ENCODE measurements at regions not wholly inside any gene's neighbourhood (a gene's known extent, or its start where the extent isn't known, plus 50 kb on each side); places are given as distances from the start of the nearest gene placed in this dataset.

DNA sequence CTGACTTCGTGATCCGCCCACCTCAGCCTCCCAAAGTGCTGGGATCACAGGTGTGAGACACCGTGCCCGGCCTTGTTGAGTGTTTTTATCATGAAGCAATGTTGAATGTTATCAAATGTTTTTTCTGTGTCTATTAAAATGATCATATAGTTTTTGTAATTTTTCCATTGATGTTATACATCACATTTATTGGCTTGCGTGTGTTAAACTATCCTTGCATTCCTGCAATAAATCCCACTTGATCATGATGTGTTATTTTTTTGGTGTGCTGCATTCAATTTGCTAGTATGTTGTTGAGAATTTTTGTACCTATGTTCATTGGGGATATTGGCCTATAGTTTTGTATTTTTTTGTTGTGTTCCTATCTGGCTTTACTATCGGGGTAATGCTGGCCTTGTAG is 113.1 kb upstream of the PARD3B start (continued):
- TF ChIP-seq, protein P1, sequence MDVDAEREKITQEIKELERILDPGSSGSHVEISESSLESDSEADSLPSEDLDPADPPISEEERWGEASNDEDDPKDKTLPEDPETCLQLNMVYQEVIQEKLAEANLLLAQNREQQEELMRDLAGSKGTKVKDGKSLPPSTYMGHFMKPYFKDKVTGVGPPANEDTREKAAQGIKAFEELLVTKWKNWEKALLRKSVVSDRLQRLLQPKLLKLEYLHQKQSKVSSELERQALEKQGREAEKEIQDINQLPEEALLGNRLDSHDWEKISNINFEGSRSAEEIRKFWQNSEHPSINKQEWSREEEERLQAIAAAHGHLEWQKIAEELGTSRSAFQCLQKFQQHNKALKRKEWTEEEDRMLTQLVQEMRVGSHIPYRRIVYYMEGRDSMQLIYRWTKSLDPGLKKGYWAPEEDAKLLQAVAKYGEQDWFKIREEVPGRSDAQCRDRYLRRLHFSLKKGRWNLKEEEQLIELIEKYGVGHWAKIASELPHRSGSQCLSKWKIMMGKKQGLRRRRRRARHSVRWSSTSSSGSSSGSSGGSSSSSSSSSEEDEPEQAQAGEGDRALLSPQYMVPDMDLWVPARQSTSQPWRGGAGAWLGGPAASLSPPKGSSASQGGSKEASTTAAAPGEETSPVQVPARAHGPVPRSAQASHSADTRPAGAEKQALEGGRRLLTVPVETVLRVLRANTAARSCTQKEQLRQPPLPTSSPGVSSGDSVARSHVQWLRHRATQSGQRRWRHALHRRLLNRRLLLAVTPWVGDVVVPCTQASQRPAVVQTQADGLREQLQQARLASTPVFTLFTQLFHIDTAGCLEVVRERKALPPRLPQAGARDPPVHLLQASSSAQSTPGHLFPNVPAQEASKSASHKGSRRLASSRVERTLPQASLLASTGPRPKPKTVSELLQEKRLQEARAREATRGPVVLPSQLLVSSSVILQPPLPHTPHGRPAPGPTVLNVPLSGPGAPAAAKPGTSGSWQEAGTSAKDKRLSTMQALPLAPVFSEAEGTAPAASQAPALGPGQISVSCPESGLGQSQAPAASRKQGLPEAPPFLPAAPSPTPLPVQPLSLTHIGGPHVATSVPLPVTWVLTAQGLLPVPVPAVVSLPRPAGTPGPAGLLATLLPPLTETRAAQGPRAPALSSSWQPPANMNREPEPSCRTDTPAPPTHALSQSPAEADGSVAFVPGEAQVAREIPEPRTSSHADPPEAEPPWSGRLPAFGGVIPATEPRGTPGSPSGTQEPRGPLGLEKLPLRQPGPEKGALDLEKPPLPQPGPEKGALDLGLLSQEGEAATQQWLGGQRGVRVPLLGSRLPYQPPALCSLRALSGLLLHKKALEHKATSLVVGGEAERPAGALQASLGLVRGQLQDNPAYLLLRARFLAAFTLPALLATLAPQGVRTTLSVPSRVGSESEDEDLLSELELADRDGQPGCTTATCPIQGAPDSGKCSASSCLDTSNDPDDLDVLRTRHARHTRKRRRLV (CRISPR knock-in tag; IDR thresholded peaks at IDR 0.05), result no peak

DNA sequence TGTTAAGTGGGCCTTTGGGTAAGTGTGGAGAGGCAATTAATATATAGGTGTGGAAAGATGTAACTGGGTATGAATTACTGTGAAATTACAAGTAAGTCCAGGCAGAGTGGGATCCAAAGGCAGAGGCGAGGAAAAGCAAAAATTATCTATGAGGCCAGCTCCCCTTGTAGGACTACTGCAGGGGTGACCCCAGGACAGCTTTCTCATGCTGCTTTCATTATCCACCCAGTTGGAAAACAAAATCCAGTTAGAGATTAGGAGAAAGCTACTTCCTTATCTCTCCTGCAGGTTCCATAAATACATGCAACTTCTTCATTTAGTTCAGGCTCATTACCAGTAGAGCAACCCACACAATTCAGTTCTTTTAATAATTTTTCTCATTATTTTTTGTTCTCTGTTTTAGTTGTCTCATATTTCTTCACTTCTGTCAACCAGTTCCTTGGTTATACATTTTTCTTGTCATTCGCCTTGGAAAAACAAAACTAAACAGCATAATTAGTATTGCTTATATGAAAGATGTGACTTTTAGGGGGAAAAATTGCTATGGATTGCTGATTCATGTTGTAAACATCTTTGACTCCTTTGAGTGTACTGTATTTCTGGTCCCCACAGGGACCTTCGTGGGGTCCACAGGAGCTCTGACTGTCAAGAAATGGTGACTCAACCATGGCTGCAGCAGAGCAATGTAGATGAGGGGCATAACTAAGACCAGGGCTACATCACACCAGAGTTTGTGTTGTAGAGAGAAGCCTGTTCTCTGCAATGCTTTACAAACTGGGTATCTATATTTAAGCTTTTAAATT is 110.4 kb upstream of the PARD3B start:
- no peak overlapping the region for H3K27ac ChIP-seq (ENCODE audit: extremely low read length, insufficient read depth, low read length)
- no peak overlapping the region for H3K4me3 ChIP-seq (replicated peaks in 1 of 3; ENCODE audit: insufficient read depth in 1 of 3, low read depth in 2 of 3, low read length in 3 of 3)
- 46% methylated on average over 3 of the region's 3 CpGs for WGBS (ENCODE audit: low lambda C conversion rate)
- no peak overlapping the region for H2AFZ ChIP-seq (ENCODE audit: low read length)
- BruUV-seq (replicated peaks), result no TSS peak
- in situ Hi-C loops (cut with HindIII; ENCODE audit: extremely low pct_ligation_motif_present, low pct_unique_long_range_greater_than_20kb) (no loop called here), intact Hi-C loops (cut with micrococcal nuclease; ENCODE audit: unreplicated experiment) (no loop called here)
- no peak for ATAC-seq
- H3K36me3 ChIP-seq (replicated peaks in 1 of 2; ENCODE audit: control insufficient read depth in 1 of 2, insufficient read depth in 2 of 2, low read length in 2 of 2), result no peaks in the 10 kb centered on the region
- ChIA-PET CTCF (ENCODE audit: low intra/inter-chr PET ratio, low total read pairs) (no interaction called here), POLR2A (no interaction called here)
- no peaks in the 10 kb centered on the region for H3K79me2 ChIP-seq (ENCODE audit: insufficient read depth, low read length)
- H3K9ac ChIP-seq (ENCODE audit: insufficient read depth, low read depth, low read length), result no peak overlapping the region
- H4K20me1 ChIP-seq (ENCODE audit: insufficient read depth, low read length), result no peaks in the 10 kb centered on the region
- peaks cover 76% of the 10 kb centered on the region for H3K9me3 ChIP-seq (ENCODE audit: low read length)
- no peak for DNase-seq (ENCODE audit: low spot score)
- H3K27me3 ChIP-seq (ENCODE audit: control insufficient read depth in 1 of 2, insufficient read depth in 2 of 2, low read length in 2 of 2), result no peaks in the 10 kb centered on the region
- H3K4me2 ChIP-seq (ENCODE audit: low read depth, low read length), result no peak overlapping the region
- H3K4me1 ChIP-seq (ENCODE audit: insufficient read depth, low read length), result peaks cover 35% of the 10 kb centered on the region
- no peak for FAIRE-seq
- TF ChIP-seq, protein P2, sequence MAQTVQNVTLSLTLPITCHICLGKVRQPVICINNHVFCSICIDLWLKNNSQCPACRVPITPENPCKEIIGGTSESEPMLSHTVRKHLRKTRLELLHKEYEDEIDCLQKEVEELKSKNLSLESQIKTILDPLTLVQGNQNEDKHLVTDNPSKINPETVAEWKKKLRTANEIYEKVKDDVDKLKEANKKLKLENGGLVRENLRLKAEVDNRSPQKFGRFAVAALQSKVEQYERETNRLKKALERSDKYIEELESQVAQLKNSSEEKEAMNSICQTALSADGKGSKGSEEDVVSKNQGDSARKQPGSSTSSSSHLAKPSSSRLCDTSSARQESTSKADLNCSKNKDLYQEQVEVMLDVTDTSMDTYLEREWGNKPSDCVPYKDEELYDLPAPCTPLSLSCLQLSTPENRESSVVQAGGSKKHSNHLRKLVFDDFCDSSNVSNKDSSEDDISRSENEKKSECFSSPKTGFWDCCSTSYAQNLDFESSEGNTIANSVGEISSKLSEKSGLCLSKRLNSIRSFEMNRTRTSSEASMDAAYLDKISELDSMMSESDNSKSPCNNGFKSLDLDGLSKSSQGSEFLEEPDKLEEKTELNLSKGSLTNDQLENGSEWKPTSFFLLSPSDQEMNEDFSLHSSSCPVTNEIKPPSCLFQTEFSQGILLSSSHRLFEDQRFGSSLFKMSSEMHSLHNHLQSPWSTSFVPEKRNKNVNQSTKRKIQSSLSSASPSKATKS (CRISPR knock-in tag; IDR thresholded peaks at IDR 0.05), result no peak
- TF ChIP-seq GABPB1 (CRISPR knock-in tag; IDR thresholded peaks at IDR 0.05) (no peak), ERF (CRISPR knock-in tag; IDR thresholded peaks at IDR 0.05) (no peak), ZNF772 (CRISPR knock-in tag; IDR thresholded peaks at IDR 0.05) (no peak), HHEX (CRISPR knock-in tag; IDR thresholded peaks at IDR 0.05) (no peak), ZNF747 (CRISPR knock-in tag; IDR thresholded peaks at IDR 0.05; ENCODE audit: borderline replicate concordance) (no peak), DNMT3B (CRISPR knock-in tag; conservative IDR thresholded peaks at IDR 0.05) (no peak), TSC22D2 (CRISPR knock-in tag; IDR thresholded peaks at IDR 0.05; ENCODE audit: borderline replicate concordance) (no peak), TCF7 (IDR thresholded peaks at IDR 0.05; ENCODE audit: low read depth) (no peak), YEATS2 (CRISPR knock-in tag; IDR thresholded peaks at IDR 0.05; ENCODE audit: borderline replicate concordance) (no peak)
- TF ChIP-seq, protein P3, sequence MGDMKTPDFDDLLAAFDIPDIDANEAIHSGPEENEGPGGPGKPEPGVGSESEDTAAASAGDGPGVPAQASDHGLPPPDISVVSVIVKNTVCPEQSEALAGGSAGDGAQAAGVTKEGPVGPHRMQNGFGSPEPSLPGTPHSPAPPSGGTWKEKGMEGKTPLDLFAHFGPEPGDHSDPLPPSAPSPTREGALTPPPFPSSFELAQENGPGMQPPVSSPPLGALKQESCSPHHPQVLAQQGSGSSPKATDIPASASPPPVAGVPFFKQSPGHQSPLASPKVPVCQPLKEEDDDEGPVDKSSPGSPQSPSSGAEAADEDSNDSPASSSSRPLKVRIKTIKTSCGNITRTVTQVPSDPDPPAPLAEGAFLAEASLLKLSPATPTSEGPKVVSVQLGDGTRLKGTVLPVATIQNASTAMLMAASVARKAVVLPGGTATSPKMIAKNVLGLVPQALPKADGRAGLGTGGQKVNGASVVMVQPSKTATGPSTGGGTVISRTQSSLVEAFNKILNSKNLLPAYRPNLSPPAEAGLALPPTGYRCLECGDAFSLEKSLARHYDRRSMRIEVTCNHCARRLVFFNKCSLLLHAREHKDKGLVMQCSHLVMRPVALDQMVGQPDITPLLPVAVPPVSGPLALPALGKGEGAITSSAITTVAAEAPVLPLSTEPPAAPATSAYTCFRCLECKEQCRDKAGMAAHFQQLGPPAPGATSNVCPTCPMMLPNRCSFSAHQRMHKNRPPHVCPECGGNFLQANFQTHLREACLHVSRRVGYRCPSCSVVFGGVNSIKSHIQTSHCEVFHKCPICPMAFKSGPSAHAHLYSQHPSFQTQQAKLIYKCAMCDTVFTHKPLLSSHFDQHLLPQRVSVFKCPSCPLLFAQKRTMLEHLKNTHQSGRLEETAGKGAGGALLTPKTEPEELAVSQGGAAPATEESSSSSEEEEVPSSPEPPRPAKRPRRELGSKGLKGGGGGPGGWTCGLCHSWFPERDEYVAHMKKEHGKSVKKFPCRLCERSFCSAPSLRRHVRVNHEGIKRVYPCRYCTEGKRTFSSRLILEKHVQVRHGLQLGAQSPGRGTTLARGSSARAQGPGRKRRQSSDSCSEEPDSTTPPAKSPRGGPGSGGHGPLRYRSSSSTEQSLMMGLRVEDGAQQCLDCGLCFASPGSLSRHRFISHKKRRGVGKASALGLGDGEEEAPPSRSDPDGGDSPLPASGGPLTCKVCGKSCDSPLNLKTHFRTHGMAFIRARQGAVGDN (CRISPR knock-in tag; IDR thresholded peaks at IDR 0.05), result no peak
